ENCODE measurements at regions not wholly inside any gene's neighbourhood (a gene's known extent, or its start where the extent isn't known, plus 50 kb on each side); places are given as distances from the start of the nearest gene placed in this dataset.

DNA sequence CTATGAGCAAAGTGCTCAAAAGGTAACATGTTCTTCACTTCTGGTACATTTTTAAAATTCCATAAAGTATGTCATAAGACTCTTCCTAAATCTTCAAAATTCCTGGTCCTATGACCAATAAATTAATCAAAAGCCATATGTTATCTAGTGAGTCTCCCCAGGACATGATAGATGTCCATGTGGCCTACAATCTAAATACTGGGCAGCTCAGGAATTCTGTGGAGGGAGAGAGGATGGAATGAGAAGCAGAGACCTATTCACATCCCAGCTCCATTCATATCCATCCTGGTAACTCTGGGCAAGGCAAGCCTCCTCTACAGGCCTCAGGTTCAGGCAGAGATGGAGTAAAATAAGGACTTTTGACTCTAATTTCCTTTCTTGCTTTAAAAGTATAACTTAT lies 224.8 kb downstream of the MTERF1 start:
- TF ChIP-seq, protein P1, sequence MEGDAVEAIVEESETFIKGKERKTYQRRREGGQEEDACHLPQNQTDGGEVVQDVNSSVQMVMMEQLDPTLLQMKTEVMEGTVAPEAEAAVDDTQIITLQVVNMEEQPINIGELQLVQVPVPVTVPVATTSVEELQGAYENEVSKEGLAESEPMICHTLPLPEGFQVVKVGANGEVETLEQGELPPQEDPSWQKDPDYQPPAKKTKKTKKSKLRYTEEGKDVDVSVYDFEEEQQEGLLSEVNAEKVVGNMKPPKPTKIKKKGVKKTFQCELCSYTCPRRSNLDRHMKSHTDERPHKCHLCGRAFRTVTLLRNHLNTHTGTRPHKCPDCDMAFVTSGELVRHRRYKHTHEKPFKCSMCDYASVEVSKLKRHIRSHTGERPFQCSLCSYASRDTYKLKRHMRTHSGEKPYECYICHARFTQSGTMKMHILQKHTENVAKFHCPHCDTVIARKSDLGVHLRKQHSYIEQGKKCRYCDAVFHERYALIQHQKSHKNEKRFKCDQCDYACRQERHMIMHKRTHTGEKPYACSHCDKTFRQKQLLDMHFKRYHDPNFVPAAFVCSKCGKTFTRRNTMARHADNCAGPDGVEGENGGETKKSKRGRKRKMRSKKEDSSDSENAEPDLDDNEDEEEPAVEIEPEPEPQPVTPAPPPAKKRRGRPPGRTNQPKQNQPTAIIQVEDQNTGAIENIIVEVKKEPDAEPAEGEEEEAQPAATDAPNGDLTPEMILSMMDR (IDR thresholded peaks at IDR 0.05), result no peak
- TF ChIP-seq POLR2AphosphoS5 (IDR thresholded peaks at IDR 0.05; ENCODE audit: low read depth, low read length) (no peak), SIN3A (IDR thresholded peaks at IDR 0.05; ENCODE audit: borderline replicate concordance, insufficient read depth, low read depth, low read length) (no peak), TCF7L2 (IDR thresholded peaks at IDR 0.05; ENCODE audit: low read depth, low read length) (no peak)
- TF ChIP-seq, protein P2, sequence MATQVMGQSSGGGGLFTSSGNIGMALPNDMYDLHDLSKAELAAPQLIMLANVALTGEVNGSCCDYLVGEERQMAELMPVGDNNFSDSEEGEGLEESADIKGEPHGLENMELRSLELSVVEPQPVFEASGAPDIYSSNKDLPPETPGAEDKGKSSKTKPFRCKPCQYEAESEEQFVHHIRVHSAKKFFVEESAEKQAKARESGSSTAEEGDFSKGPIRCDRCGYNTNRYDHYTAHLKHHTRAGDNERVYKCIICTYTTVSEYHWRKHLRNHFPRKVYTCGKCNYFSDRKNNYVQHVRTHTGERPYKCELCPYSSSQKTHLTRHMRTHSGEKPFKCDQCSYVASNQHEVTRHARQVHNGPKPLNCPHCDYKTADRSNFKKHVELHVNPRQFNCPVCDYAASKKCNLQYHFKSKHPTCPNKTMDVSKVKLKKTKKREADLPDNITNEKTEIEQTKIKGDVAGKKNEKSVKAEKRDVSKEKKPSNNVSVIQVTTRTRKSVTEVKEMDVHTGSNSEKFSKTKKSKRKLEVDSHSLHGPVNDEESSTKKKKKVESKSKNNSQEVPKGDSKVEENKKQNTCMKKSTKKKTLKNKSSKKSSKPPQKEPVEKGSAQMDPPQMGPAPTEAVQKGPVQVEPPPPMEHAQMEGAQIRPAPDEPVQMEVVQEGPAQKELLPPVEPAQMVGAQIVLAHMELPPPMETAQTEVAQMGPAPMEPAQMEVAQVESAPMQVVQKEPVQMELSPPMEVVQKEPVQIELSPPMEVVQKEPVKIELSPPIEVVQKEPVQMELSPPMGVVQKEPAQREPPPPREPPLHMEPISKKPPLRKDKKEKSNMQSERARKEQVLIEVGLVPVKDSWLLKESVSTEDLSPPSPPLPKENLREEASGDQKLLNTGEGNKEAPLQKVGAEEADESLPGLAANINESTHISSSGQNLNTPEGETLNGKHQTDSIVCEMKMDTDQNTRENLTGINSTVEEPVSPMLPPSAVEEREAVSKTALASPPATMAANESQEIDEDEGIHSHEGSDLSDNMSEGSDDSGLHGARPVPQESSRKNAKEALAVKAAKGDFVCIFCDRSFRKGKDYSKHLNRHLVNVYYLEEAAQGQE (IDR thresholded peaks at IDR 0.05; ENCODE audit: insufficient read depth in 1 of 2, low read depth in 2 of 2, low read length in 1 of 2), result no peak

All from Panc1 (cell line).